PC-3 (cell line): ENCODE measurements at regions not wholly inside any gene's neighbourhood (a gene's known extent, or its start where the extent isn't known, plus 50 kb on each side); places are given as distances from the start of the nearest gene placed in this dataset.
"Not testable (repeated sequence)": the region's sequence is repeated elsewhere in the genome, so short reads cannot be mapped to it uniquely, and the experiment has no call there.

ENCODE experiments used
- EZH2 ChIP-seq: fragments of 300-600 bp; sonication (generic); IDR thresholded peaks from one replicate; pipeline ENCODE4 v1.6.1; 2017; ENCODE audit warnings: antibody characterized with exemption, mild to moderate bottlenecking, low read length; ENCODE audit not compliant: unreplicated experiment
- EZH2phosphoT487 ChIP-seq: fragments of 300-600 bp; sonication (generic); IDR thresholded peaks from 2 replicates; pipeline ENCODE4 v1.6.1; 2018; ENCODE audit warnings: mild to moderate bottlenecking, antibody characterized with exemption, low read length, borderline replicate concordance

GRCh38 chr15:30735884-30736564, 110.1 kb downstream of the ARHGAP11B start:
- not testable (repeated sequence) for TF ChIP-seq EZH2phosphoT487, EZH2
